GM23338 (cell line): ENCODE measurements at regions not wholly inside any gene's neighbourhood (a gene's known extent, or its start where the extent isn't known, plus 50 kb on each side); places are given as distances from the start of the nearest gene placed in this dataset.

Experiments used
- ATAC-seq: fragments of 200-7000 bp; cut with Tn5 transposase; 3 replicates; pipeline ENCODE4 v1.9.1; 2020
- DNase-seq: peaks from one replicate; pipeline ENCODE4 v3.0.0-alpha.2; 2015; ENCODE audit warnings: low spot score
- H2AFZ ChIP-seq: fragments of 200-600 bp; sonication (generic); 2 replicates; pipeline ENCODE4 v1.8.0; 2016; ENCODE audit warnings: antibody characterized with exemption, mild to moderate bottlenecking, moderate library complexity
- H3F3A ChIP-seq: fragments of 200-600 bp; sonication (generic); replicated peaks from 2 replicates; pipeline ENCODE4 v1.8.0; 2017; ENCODE audit warnings: antibody characterized with exemption, mixed run types, low read depth
- H3K27ac ChIP-seq: fragments of 200-600 bp; sonication (generic); 2 replicates; pipeline ENCODE4 v1.6.1; 2016; ENCODE audit warnings: low read depth
- H3K27me3 ChIP-seq: fragments of 200-600 bp; sonication (generic); 2 replicates; pipeline ENCODE4 v1.8.0; 2016; ENCODE audit warnings: mild to moderate bottlenecking, mixed run types, moderate library complexity; ENCODE audit not compliant: insufficient read depth
- H3K36me3 ChIP-seq: fragments of 200-600 bp; sonication (generic); 2 replicates; pipeline ENCODE4 v1.8.0; 2016; ENCODE audit warnings: mild to moderate bottlenecking; ENCODE audit not compliant: insufficient read depth
- H3K4me1 ChIP-seq: fragments of 200-600 bp; sonication (generic); 2 replicates; pipeline ENCODE4 v1.8.0; 2016; ENCODE audit warnings: mild to moderate bottlenecking, moderate library complexity; ENCODE audit not compliant: insufficient read depth
- H3K4me2 ChIP-seq: fragments of 200-600 bp; sonication (generic); 2 replicates; pipeline ENCODE4 v1.7.1; 2017; ENCODE audit warnings: mixed run types
- H3K4me3 ChIP-seq: fragments of 200-600 bp; sonication (generic); 2 replicates; pipeline ENCODE4 v1.6.1; 2016; ENCODE audit warnings: mixed run types
- H3K79me2 ChIP-seq: fragments of 200-600 bp; sonication (generic); replicated peaks from 2 replicates; pipeline ENCODE4 v1.8.0; 2017; ENCODE audit warnings: mild to moderate bottlenecking; ENCODE audit not compliant: insufficient read depth
- H3K9me2 ChIP-seq: fragments of 200-600 bp; sonication (generic); 2 replicates; pipeline ENCODE4 v1.8.0; 2017; ENCODE audit not compliant: insufficient read depth
- H4K20me1 ChIP-seq: fragments of 200-600 bp; sonication (generic); replicated peaks from 2 replicates; pipeline ENCODE4 v1.8.0; 2017; ENCODE audit warnings: mild to moderate bottlenecking; ENCODE audit not compliant: insufficient read depth
- H3K27ac Mint-ChIP-seq: 2 replicates; pipeline ENCODE4 v1.8.0; 2020; ENCODE audit warnings: inconsistent platforms, mild to moderate bottlenecking, moderate library complexity, mixed read lengths
- H3K27me3 Mint-ChIP-seq: 3 replicates; pipeline ENCODE4 v1.8.0; 2022; ENCODE audit warnings: low read depth, mild to moderate bottlenecking, moderate library complexity, mixed read lengths, inconsistent platforms; ENCODE audit not compliant: insufficient read depth, poor library complexity
- H3K36me3 Mint-ChIP-seq: 3 replicates; pipeline ENCODE4 v1.8.0; 2021; ENCODE audit warnings: low read depth, mild to moderate bottlenecking, inconsistent platforms, moderate library complexity, mixed read lengths
- H3K4me1 Mint-ChIP-seq: 3 replicates; pipeline ENCODE4 v1.8.0; 2020; ENCODE audit warnings: mild to moderate bottlenecking, inconsistent platforms, mixed read lengths
- H3K4me3 Mint-ChIP-seq: 3 replicates; pipeline ENCODE4 v1.8.0; 2021; ENCODE audit warnings: moderate library complexity, mild to moderate bottlenecking, inconsistent platforms, mixed read lengths
- H3K9me3 Mint-ChIP-seq: 3 replicates; pipeline ENCODE4 v1.8.0; 2020; ENCODE audit warnings: moderate library complexity, mild to moderate bottlenecking, inconsistent platforms, mixed read lengths
- CREB1 ChIP-seq: fragments of 250-450 bp; sonication (Bioruptor Pico); IDR thresholded peaks from 2 replicates; pipeline ENCODE4 v1.5.0; 2020; ENCODE audit warnings: low read depth, mild to moderate bottlenecking, moderate library complexity
- CTCF ChIP-seq, 2 experiments: fragments of 200-600 bp in 1 of 2; sonication (generic) in 1 of 2; conservative IDR thresholded peaks; 2 replicates each; pipeline versions ENCODE4 v1.5.1 to v1.6.1; 2016 to 2017; ENCODE audit warnings: antibody characterized with exemption in 2 of 2, low read depth in 2 of 2, mild to moderate bottlenecking in 2 of 2, moderate library complexity in 1 of 2
- ETS1 ChIP-seq: IDR thresholded peaks from 2 replicates; pipeline ENCODE4 v1.6.1; 2016; ENCODE audit warnings: antibody characterized with exemption
- EZH2 ChIP-seq: fragments of 200-600 bp; sonication (generic); IDR thresholded peaks from one replicate; pipeline ENCODE4 v1.8.0; 2017; ENCODE audit warnings: antibody characterized with exemption, mild to moderate bottlenecking, low read depth; ENCODE audit not compliant: unreplicated experiment
- EZH2phosphoT487 ChIP-seq: fragments of 200-600 bp; sonication (generic); IDR thresholded peaks from one replicate; pipeline ENCODE4 v1.8.1; 2018; ENCODE audit warnings: antibody characterized with exemption; ENCODE audit not compliant: unreplicated experiment
- JUNB ChIP-seq: IDR thresholded peaks from one replicate; pipeline ENCODE4 v1.6.1; 2016; ENCODE audit warnings: antibody characterized with exemption; ENCODE audit not compliant: unreplicated experiment
- POLR2AphosphoS5 ChIP-seq: IDR thresholded peaks from 2 replicates; pipeline ENCODE4 v1.6.1; 2016; ENCODE audit warnings: antibody characterized with exemption, low read depth
- REST ChIP-seq: IDR thresholded peaks from one replicate; pipeline ENCODE4 v1.6.1; 2018; ENCODE audit warnings: antibody characterized with exemption; ENCODE audit not compliant: unreplicated experiment
- STAT1 ChIP-seq: IDR thresholded peaks from one replicate; pipeline ENCODE4 v1.6.1; 2016; ENCODE audit warnings: antibody characterized with exemption; ENCODE audit not compliant: unreplicated experiment
- ZNF114 ChIP-seq: fragments of 250-450 bp; sonication (Bioruptor Pico); IDR thresholded peaks from 2 replicates; pipeline ENCODE4 v1.5.0; 2020; ENCODE audit warnings: mild to moderate bottlenecking, moderate library complexity
- ZNF331 ChIP-seq: fragments of 250-450 bp; sonication (Bioruptor Pico); IDR thresholded peaks from 2 replicates; pipeline ENCODE4 v1.5.0; 2020; ENCODE audit warnings: low read depth, mild to moderate bottlenecking, moderate library complexity

GRCh38 chr6:11391934-11392777, 145.4 kb upstream of the TMEM170B start:
- Histone ChIP-seq H3K4me2 (no peak overlapping the region), H3K36me3 (no peaks in the 10 kb centered on the region), H3K27me3 (no peaks in the 10 kb centered on the region), H2AFZ (no peak overlapping the region), H4K20me1 (no peaks in the 10 kb centered on the region), H3K4me3 (no peak overlapping the region), H3F3A (no peaks in the 10 kb centered on the region), H3K27ac (no peak overlapping the region), H3K79me2 (no peaks in the 10 kb centered on the region), H3K4me1 (no peaks in the 10 kb centered on the region), H3K9me2 (peaks cover 16% of the 10 kb centered on the region; the same call in 1 of the 2 replicates)
- no peak for ATAC-seq
- no peak overlapping the region for H3K27ac Mint-ChIP-seq
- H3K4me1 Mint-ChIP-seq = no peaks in the 10 kb centered on the region
- H3K4me3 Mint-ChIP-seq = no peak overlapping the region
- H3K27me3 Mint-ChIP-seq = peaks cover 3% of the 10 kb centered on the region
- H3K36me3 Mint-ChIP-seq = no peaks in the 10 kb centered on the region
- no peak for TF ChIP-seq JUNB
- TF ChIP-seq ZNF331 (CRISPR knock-in tag) = no peak
- TF ChIP-seq EZH2 = no peak
- TF ChIP-seq CTCF (conservative IDR thresholded peaks at IDR 0.05; ENCODE audit: low read depth in 2 of 2) = no peak
- TF ChIP-seq REST = no peak
- TF ChIP-seq ETS1 = no peak
- H3K9me3 Mint-ChIP-seq = peaks cover 3% of the 10 kb centered on the region; the same call in 2 of the 3 replicates
- no peak for DNase-seq

GRCh38 chr6:11389977-11390376, 147.6 kb upstream of the TMEM170B start:
- no peaks in the 10 kb centered on the region for H4K20me1 ChIP-seq
- Mint-ChIP-seq H3K27me3 (peaks cover 3% of the 10 kb centered on the region), H3K27ac (no peak overlapping the region), H3K36me3 (no peaks in the 10 kb centered on the region), H3K9me3 (peaks cover 3% of the 10 kb centered on the region; the same call in 2 of the 3 replicates), H3K4me3 (no peak overlapping the region), H3K4me1 (peaks cover 5% of the 10 kb centered on the region; the same call in 2 of the 3 replicates)
- H3K36me3 ChIP-seq = no peaks in the 10 kb centered on the region
- no peak overlapping the region for H3K27ac ChIP-seq
- H2AFZ ChIP-seq = peak overlapping the region; percentile 48; the same call in 1 of the 2 replicates
- no peak overlapping the region for H3K4me2 ChIP-seq
- H3K9me2 ChIP-seq = peaks cover 12% of the 10 kb centered on the region; the same call in 1 of the 2 replicates
- H3K4me1 ChIP-seq = no peaks in the 10 kb centered on the region
- ATAC-seq (no peak), DNase-seq (no peak)
- no peaks in the 10 kb centered on the region for H3K27me3 ChIP-seq
- H3K79me2 ChIP-seq = no peaks in the 10 kb centered on the region
- no peaks in the 10 kb centered on the region for H3F3A ChIP-seq
- no peak overlapping the region for H3K4me3 ChIP-seq
- TF ChIP-seq ZNF331 (CRISPR knock-in tag) (no peak), JUNB (no peak), ZNF114 (CRISPR knock-in tag) (no peak), CTCF (conservative IDR thresholded peaks at IDR 0.05; ENCODE audit: low read depth in 2 of 2) (no peak), STAT1 (no peak), CREB1 (no peak), POLR2AphosphoS5 (no peak), EZH2phosphoT487 (no peak), ETS1 (no peak)
